RCC 7860 (cell line): ENCODE measurements at regions not wholly inside any gene's neighbourhood (a gene's known extent, or its start where the extent isn't known, plus 50 kb on each side); places are given as distances from the start of the nearest gene placed in this dataset.
A peak's percentile ranks its signal among the peaks of the same experiment; 100 is the strongest.

Experiments
- DNase-seq: peaks from one replicate; pipeline ENCODE4 v3.0.0-alpha.2; 2015; ENCODE audit warnings: low spot score
- FAIRE-seq: peaks from 2 replicates; lab custom pipeline; 2012; peaks lifted over from hg19 to GRCh38; lab: Jason Lieb, UNC

GRCh38 chr4:80145739-80146138 is 51.6 kb upstream of the PRDM8 start:
- DNase-seq (no peak), FAIRE-seq (no peak)

GRCh38 chr4:80144676-80145470 is 52.4 kb upstream of the PRDM8 start:
- no peak for FAIRE-seq
- no peak for DNase-seq

GRCh38 chr4:80143307-80143679 is 54.0 kb upstream of the PRDM8 start:
- FAIRE-seq (no peak), DNase-seq (no peak)

- DNase-seq, result no peak
- no peak for FAIRE-seq
Observed at GRCh38 chr4:80142394-80143306, 54.7 kb upstream of the PRDM8 start.

GRCh38 chr4:80141543-80141942 is 55.8 kb upstream of the PRDM8 start:
- no peak for DNase-seq
- no peak for FAIRE-seq

- FAIRE-seq (no peak), DNase-seq (no peak)
Observed at GRCh38 chr4:80140194-80140593, 57.1 kb upstream of the PRDM8 start.

- DNase-seq (no peak), FAIRE-seq (no peak)
Observed at GRCh38 chr4:80139671-80140070, 57.6 kb upstream of the PRDM8 start.

- FAIRE-seq (no peak), DNase-seq (no peak)
Observed at GRCh38 chr4:80138551-80139538, 58.5 kb upstream of the PRDM8 start.

GRCh38 chr4:80137631-80138030 is 59.7 kb upstream of the PRDM8 start:
- no peak for DNase-seq
- no peak for FAIRE-seq

GRCh38 chr4:80136270-80136669 is 61.0 kb upstream of the PRDM8 start:
- no peak for FAIRE-seq

GRCh38 chr4:80135702-80136058 is 61.6 kb upstream of the PRDM8 start:
- FAIRE-seq, result no peak

More at GRCh38 chr4:80136270-80136669, 61.0 kb upstream of the PRDM8 start:
- DNase-seq, result no peak

GRCh38 chr4:80134936-80135701 is 62.1 kb upstream of the ANTXR2 start:
- no peak for DNase-seq
- FAIRE-seq, result no peak

More at GRCh38 chr4:80135702-80136058, 61.6 kb upstream of the PRDM8 start:
- no peak for DNase-seq

GRCh38 chr4:80133240-80133783 is 60.3 kb upstream of the ANTXR2 start:
- no peak for DNase-seq
- no peak for FAIRE-seq

- no peak for FAIRE-seq
- DNase-seq, result no peak
Observed at GRCh38 chr4:80129785-80130184, 56.8 kb upstream of the ANTXR2 start.

- DNase-seq, result no peak
- no peak for FAIRE-seq
Observed at GRCh38 chr4:80128941-80129340, 55.9 kb upstream of the ANTXR2 start.

- DNase-seq, result no peak
Observed at GRCh38 chr4:80127870-80128419, 54.9 kb upstream of the ANTXR2 start.

GRCh38 chr4:80126435-80126834 is 53.4 kb upstream of the ANTXR2 start:
- DNase-seq, result no peak
- FAIRE-seq, result no peak

More at GRCh38 chr4:80127870-80128419, 54.9 kb upstream of the ANTXR2 start:
- no peak for FAIRE-seq

- DNase-seq, result peak; percentile 14
- no peak for FAIRE-seq
Observed at GRCh38 chr4:80125252-80126177, 52.5 kb upstream of the ANTXR2 start.
